ENCODE measurements at regions not wholly inside any gene's neighbourhood (a gene's known extent, or its start where the extent isn't known, plus 50 kb on each side); places are given as distances from the start of the nearest gene placed in this dataset.

GRCh38 chr1:163826500-163826899 is 504.7 kb downstream of the NUF2 start:
- ChIA-PET POLR2A (no interaction called here), CTCF (interaction anchor here (1.3 kb wide), 1 partner anchor 48 kb away, joined by 3 read pairs; no protein-coding TSS in a partner anchor)
- Mint-ChIP-seq H3K27me3 (ENCODE audit: low read depth) (no peaks in the 10 kb centered on the region), H3K36me3 (no peaks in the 10 kb centered on the region), H3K9me3 (peaks cover 14% of the 10 kb centered on the region), H3K4me1 (no peaks in the 10 kb centered on the region), H3K4me3 (no peak overlapping the region), H3K27ac (no peak overlapping the region)
- no peak for ATAC-seq
- TF ChIP-seq ZNF396 (CRISPR knock-in tag; IDR thresholded peaks at IDR 0.05; ENCODE audit: borderline replicate concordance) (no peak), GTF2I (CRISPR knock-in tag; conservative IDR thresholded peaks at IDR 0.05) (no peak), NR2C2 (CRISPR knock-in tag; IDR thresholded peaks at IDR 0.05) (no peak), SMAD4 (CRISPR knock-in tag; IDR thresholded peaks at IDR 0.05) (no peak), RELA (CRISPR knock-in tag; IDR thresholded peaks at IDR 0.05; ENCODE audit: borderline replicate concordance) (no peak), ATF6 (CRISPR knock-in tag; IDR thresholded peaks at IDR 0.05) (no peak), ELF4 (CRISPR knock-in tag; IDR thresholded peaks at IDR 0.05; ENCODE audit: low read depth) (no peak)
- TF ChIP-seq, protein P1, sequence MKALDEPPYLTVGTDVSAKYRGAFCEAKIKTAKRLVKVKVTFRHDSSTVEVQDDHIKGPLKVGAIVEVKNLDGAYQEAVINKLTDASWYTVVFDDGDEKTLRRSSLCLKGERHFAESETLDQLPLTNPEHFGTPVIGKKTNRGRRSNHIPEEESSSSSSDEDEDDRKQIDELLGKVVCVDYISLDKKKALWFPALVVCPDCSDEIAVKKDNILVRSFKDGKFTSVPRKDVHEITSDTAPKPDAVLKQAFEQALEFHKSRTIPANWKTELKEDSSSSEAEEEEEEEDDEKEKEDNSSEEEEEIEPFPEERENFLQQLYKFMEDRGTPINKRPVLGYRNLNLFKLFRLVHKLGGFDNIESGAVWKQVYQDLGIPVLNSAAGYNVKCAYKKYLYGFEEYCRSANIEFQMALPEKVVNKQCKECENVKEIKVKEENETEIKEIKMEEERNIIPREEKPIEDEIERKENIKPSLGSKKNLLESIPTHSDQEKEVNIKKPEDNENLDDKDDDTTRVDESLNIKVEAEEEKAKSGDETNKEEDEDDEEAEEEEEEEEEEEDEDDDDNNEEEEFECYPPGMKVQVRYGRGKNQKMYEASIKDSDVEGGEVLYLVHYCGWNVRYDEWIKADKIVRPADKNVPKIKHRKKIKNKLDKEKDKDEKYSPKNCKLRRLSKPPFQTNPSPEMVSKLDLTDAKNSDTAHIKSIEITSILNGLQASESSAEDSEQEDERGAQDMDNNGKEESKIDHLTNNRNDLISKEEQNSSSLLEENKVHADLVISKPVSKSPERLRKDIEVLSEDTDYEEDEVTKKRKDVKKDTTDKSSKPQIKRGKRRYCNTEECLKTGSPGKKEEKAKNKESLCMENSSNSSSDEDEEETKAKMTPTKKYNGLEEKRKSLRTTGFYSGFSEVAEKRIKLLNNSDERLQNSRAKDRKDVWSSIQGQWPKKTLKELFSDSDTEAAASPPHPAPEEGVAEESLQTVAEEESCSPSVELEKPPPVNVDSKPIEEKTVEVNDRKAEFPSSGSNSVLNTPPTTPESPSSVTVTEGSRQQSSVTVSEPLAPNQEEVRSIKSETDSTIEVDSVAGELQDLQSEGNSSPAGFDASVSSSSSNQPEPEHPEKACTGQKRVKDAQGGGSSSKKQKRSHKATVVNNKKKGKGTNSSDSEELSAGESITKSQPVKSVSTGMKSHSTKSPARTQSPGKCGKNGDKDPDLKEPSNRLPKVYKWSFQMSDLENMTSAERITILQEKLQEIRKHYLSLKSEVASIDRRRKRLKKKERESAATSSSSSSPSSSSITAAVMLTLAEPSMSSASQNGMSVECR (CRISPR knock-in tag; IDR thresholded peaks at IDR 0.05; ENCODE audit: borderline replicate concordance): no peak
- DNase-seq (ENCODE audit: low spot score): no peak

DNA sequence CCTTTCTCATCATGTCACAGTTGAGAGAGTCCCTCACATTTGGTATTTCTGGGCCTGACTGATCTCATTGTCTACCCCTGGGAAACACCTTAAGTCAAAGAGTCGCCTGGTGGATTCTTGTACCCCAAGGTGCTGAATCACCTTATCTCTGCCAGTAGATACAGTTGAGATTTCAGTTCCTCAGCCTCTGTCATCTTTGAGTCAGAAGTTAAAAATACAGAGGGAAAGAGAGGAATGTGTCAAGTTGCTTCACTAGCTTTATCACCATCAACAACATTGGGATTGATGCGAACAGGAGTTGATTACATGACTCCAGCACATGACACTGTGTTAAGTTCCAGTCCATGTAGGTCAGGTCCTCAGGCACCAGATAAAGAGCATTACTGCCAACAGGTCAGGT is 513.0 kb downstream of the NUF2 start:
- Mint-ChIP-seq H3K27me3 (ENCODE audit: low read depth) (no peaks in the 10 kb centered on the region; the same call in 1 of the 2 replicates), H3K36me3 (no peaks in the 10 kb centered on the region), H3K9me3 (no peaks in the 10 kb centered on the region), H3K27ac (no peak overlapping the region), H3K4me1 (peaks cover 16% of the 10 kb centered on the region), H3K4me3 (no peak overlapping the region)
- CTCF ChIA-PET: no interaction called here
- POLR2A ChIA-PET: no interaction called here
- TF ChIP-seq NR1H2 (CRISPR knock-in tag; IDR thresholded peaks at IDR 0.05) (no peak), E2F4 (CRISPR knock-in tag; IDR thresholded peaks at IDR 0.05; ENCODE audit: borderline replicate concordance, low read depth) (no peak), ZNF232 (CRISPR knock-in tag; IDR thresholded peaks at IDR 0.05) (no peak), TEAD1 (CRISPR knock-in tag; IDR thresholded peaks at IDR 0.05) (no peak), CDX4 (CRISPR knock-in tag; IDR thresholded peaks at IDR 0.05; ENCODE audit: borderline replicate concordance) (no peak), MXD4 (CRISPR knock-in tag; IDR thresholded peaks at IDR 0.05; ENCODE audit: borderline replicate concordance) (no peak)
- TF ChIP-seq, protein P2, sequence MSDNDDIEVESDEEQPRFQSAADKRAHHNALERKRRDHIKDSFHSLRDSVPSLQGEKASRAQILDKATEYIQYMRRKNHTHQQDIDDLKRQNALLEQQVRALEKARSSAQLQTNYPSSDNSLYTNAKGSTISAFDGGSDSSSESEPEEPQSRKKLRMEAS (CRISPR knock-in tag; IDR thresholded peaks at IDR 0.05): no peak
- ATAC-seq: no peak
- no peak for DNase-seq (ENCODE audit: low spot score)

All from WTC11 (cell line).